T-helper 1 cell treated with Interleukin-12 subunit alpha and Interleukin-12 subunit beta and Interleukin-4 antibody, amounts not matched to agents 30 ng/mL and 1 ng/mL, for 36 hours (primary cell): ENCODE measurements at regions not wholly inside any gene's neighbourhood (a gene's known extent, or its start where the extent isn't known, plus 50 kb on each side); places are given as distances from the start of the nearest gene placed in this dataset.

ENCODE experiments used
- intact Hi-C: fragments of 100-400 bp; cut with micrococcal nuclease; formaldehyde crosslinking; loops from one replicate; pipeline ENCODE4 v1.15.1; 2024

- intact Hi-C loops, result no loop called here
Observed at GRCh38 chr2:64396551-64396950, 57.4 kb upstream of the LGALSL start.

- intact Hi-C loops, result no loop called here
Observed at GRCh38 chr2:64398516-64399129, 55.3 kb upstream of the LGALSL start.

GRCh38 chr2:64399521-64399920 is 54.4 kb upstream of the LGALSL start:
- intact Hi-C loops, result no loop called here

GRCh38 chr2:64400105-64400728 is 53.7 kb upstream of the LGALSL start:
- intact Hi-C loops, result no loop called here

GRCh38 chr2:64400733-64401528 is 53.0 kb upstream of the LGALSL start:
- intact Hi-C loops, result no loop called here

GRCh38 chr2:64401529-64401880 is 52.5 kb upstream of the LGALSL start:
- intact Hi-C loops, result no loop called here

GRCh38 chr2:64402876-64403275 is 51.1 kb upstream of the LGALSL start:
- intact Hi-C loops, result no loop called here

GRCh38 chr2:64403426-64403825 is 50.5 kb upstream of the LGALSL start:
- intact Hi-C loops, result no loop called here

GRCh38 chr2:64404002-64404731 is 49.8 kb upstream of the LGALSL start:
- intact Hi-C loops, result no loop called here
